ENCODE measurements at regions not wholly inside any gene's neighbourhood (a gene's known extent, or its start where the extent isn't known, plus 50 kb on each side); places are given as distances from the start of the nearest gene placed in this dataset.

GRCh38 chr10:78815702-78816334 lies 252.9 kb upstream of the ZMIZ1 start:
- peaks cover 8% of the 10 kb centered on the region for H3K4me1 Mint-ChIP-seq (ENCODE audit: low read depth)
- no peak overlapping the region for H3K4me3 Mint-ChIP-seq (ENCODE audit: unreplicated experiment)
- H3K27ac Mint-ChIP-seq (ENCODE audit: unreplicated experiment): no peak overlapping the region
- no peaks in the 10 kb centered on the region for H3K36me3 Mint-ChIP-seq (ENCODE audit: low read depth)
- H3K27me3 Mint-ChIP-seq (ENCODE audit: low read depth): peaks cover 8% of the 10 kb centered on the region
- no peak for DNase-seq (ENCODE audit: low spot score)
- TF ChIP-seq, protein P1, sequence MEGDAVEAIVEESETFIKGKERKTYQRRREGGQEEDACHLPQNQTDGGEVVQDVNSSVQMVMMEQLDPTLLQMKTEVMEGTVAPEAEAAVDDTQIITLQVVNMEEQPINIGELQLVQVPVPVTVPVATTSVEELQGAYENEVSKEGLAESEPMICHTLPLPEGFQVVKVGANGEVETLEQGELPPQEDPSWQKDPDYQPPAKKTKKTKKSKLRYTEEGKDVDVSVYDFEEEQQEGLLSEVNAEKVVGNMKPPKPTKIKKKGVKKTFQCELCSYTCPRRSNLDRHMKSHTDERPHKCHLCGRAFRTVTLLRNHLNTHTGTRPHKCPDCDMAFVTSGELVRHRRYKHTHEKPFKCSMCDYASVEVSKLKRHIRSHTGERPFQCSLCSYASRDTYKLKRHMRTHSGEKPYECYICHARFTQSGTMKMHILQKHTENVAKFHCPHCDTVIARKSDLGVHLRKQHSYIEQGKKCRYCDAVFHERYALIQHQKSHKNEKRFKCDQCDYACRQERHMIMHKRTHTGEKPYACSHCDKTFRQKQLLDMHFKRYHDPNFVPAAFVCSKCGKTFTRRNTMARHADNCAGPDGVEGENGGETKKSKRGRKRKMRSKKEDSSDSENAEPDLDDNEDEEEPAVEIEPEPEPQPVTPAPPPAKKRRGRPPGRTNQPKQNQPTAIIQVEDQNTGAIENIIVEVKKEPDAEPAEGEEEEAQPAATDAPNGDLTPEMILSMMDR (IDR thresholded peaks at IDR 0.05): no peak
- no peaks in the 10 kb centered on the region for H3K9me3 Mint-ChIP-seq (ENCODE audit: low read depth)

GRCh38 chr10:78817361-78817760 lies 251.4 kb upstream of the ZMIZ1 start:
- TF ChIP-seq, protein P1 (IDR thresholded peaks at IDR 0.05): no peak
- Mint-ChIP-seq H3K4me1 (ENCODE audit: low read depth) (peaks cover 8% of the 10 kb centered on the region), H3K27ac (ENCODE audit: unreplicated experiment) (no peak overlapping the region), H3K4me3 (ENCODE audit: unreplicated experiment) (no peak overlapping the region), H3K27me3 (ENCODE audit: low read depth) (peaks cover 8% of the 10 kb centered on the region), H3K9me3 (ENCODE audit: low read depth) (no peaks in the 10 kb centered on the region), H3K36me3 (ENCODE audit: low read depth) (no peaks in the 10 kb centered on the region)
- DNase-seq (ENCODE audit: low spot score): no peak

DNA sequence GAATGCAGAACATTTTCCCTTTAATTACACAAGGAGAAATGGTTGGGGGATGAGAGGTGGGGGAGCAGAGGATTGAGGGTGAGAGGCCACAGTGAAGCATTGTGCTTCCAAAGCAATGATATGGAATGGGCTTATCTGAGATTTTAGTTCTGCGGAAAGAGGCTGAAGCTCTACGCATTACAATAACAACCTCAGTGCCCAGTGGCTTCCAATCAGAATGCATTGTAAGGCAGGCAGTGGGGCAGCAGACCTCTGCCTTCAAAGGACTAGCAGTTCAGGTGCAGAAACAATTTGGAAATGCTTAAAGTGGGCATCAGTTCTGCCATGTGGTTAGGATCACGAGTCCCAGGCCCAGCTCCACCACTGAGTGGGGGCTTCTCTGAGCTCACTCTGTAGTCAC lies 251.0 kb upstream of the ZMIZ1 start:
- H3K27me3 Mint-ChIP-seq (ENCODE audit: low read depth): peaks cover 8% of the 10 kb centered on the region
- H3K9me3 Mint-ChIP-seq (ENCODE audit: low read depth): peaks cover 3% of the 10 kb centered on the region
- H3K4me3 Mint-ChIP-seq (ENCODE audit: unreplicated experiment): no peak overlapping the region
- H3K4me1 Mint-ChIP-seq (ENCODE audit: low read depth): peaks cover 8% of the 10 kb centered on the region
- H3K27ac Mint-ChIP-seq (ENCODE audit: unreplicated experiment): no peak overlapping the region
- H3K36me3 Mint-ChIP-seq (ENCODE audit: low read depth): no peaks in the 10 kb centered on the region
- TF ChIP-seq, protein P1 (IDR thresholded peaks at IDR 0.05): no peak
- DNase-seq (ENCODE audit: low spot score): no peak

DNA sequence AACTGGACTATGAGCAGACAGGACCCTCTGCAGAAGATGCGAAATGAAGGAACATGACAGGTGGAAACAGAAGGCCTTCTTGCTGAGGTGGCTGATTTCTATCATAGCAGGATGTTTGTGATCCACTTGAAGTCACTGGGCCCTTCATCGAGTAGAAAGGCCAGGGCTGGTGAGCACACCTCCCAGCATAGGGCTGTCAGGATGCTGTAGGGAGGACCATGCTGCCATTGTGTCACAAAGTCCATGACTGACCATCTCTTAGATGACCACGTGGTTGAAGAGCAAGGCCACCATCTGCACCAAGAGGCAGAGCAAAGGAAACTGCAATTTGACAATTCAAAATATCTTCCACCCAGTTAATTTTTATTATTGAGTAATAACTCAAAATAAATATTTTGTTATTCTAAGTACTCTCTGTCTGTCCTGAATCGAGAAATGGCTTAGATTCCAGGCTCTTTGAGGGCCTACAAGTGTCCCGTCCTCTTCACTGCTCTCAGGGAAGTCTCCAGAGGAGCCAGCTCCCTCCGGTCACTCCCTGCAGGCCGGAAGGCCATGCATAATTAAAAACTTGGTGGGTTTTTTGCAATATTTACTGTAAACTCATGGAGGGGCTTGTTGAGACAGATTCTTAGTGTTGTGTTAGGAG lies 249.3 kb upstream of the ZMIZ1 start:
- TF ChIP-seq, protein P1 (IDR thresholded peaks at IDR 0.05): no peak
- H3K4me3 Mint-ChIP-seq (ENCODE audit: unreplicated experiment): no peak overlapping the region
- H3K9me3 Mint-ChIP-seq (ENCODE audit: low read depth): peaks cover 6% of the 10 kb centered on the region
- no peaks in the 10 kb centered on the region for H3K27me3 Mint-ChIP-seq (ENCODE audit: low read depth)
- no peak for DNase-seq (ENCODE audit: low spot score)
- no peaks in the 10 kb centered on the region for H3K36me3 Mint-ChIP-seq (ENCODE audit: low read depth)
- H3K4me1 Mint-ChIP-seq (ENCODE audit: low read depth): peaks cover 8% of the 10 kb centered on the region
- no peak overlapping the region for H3K27ac Mint-ChIP-seq (ENCODE audit: unreplicated experiment)

DNA sequence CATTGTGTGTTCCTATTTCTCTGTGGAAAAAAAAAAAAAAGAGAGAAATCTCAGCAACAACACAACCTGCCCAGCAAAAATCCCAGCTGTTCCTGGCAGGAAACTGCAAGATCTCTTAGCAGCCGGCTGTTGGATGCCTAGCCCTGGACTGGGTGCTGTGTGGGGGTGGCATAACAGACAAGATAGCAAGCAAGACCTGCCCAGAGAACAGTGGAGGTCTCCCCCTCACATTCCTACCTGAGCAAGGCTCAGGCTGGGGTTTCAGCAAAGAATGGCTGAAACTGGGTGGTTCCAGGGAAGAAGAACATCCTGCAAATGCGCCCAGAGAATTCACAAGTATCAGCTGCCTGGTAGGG lies 248.8 kb upstream of the ZMIZ1 start:
- Mint-ChIP-seq H3K4me3 (ENCODE audit: unreplicated experiment) (no peak overlapping the region), H3K9me3 (ENCODE audit: low read depth) (peaks cover 6% of the 10 kb centered on the region), H3K27me3 (ENCODE audit: low read depth) (no peaks in the 10 kb centered on the region), H3K4me1 (ENCODE audit: low read depth) (peaks cover 8% of the 10 kb centered on the region), H3K36me3 (ENCODE audit: low read depth) (no peaks in the 10 kb centered on the region), H3K27ac (ENCODE audit: unreplicated experiment) (no peak overlapping the region)
- DNase-seq (ENCODE audit: low spot score): no peak
- TF ChIP-seq, protein P1 (IDR thresholded peaks at IDR 0.05): no peak
